Right lobe of liver (tissue), 4 donors: ENCODE measurements at regions not wholly inside any gene's neighbourhood (a gene's known extent, or its start where the extent isn't known, plus 50 kb on each side); places are given as distances from the start of the nearest gene placed in this dataset.

Experiments
- POLR2A ChIP-seq: fragments of 450-650 bp; IDR thresholded peaks from one replicate; pipeline ENCODE4 v1.6.1; 2017; ENCODE audit warnings: antibody characterized with exemption, mild to moderate bottlenecking
- TF ChIP-seq, protein P1 (sequence below), 4 donors: fragments of 200-600 bp in 3 of 4; fragments of 450-650 bp in 1 of 4; IDR thresholded peaks; one replicate each; pipeline versions ENCODE4 v1.5.1 to v1.8.0; 2016 to 2022; ENCODE audit warnings: antibody characterized with exemption in 4 of 4, mild to moderate bottlenecking in 2 of 4
- donor health status: DM: no; HTN: no; CAD: no.
- donor health status: DM: no; HTN: no; CAD: no.
- donor health status: DM: no; HTN: yes; CAD: no.

GRCh38 chr5:23591250-23591649, 83.8 kb downstream of the PRDM9 start:
- TF ChIP-seq, protein P1, sequence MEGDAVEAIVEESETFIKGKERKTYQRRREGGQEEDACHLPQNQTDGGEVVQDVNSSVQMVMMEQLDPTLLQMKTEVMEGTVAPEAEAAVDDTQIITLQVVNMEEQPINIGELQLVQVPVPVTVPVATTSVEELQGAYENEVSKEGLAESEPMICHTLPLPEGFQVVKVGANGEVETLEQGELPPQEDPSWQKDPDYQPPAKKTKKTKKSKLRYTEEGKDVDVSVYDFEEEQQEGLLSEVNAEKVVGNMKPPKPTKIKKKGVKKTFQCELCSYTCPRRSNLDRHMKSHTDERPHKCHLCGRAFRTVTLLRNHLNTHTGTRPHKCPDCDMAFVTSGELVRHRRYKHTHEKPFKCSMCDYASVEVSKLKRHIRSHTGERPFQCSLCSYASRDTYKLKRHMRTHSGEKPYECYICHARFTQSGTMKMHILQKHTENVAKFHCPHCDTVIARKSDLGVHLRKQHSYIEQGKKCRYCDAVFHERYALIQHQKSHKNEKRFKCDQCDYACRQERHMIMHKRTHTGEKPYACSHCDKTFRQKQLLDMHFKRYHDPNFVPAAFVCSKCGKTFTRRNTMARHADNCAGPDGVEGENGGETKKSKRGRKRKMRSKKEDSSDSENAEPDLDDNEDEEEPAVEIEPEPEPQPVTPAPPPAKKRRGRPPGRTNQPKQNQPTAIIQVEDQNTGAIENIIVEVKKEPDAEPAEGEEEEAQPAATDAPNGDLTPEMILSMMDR (IDR thresholded peaks at IDR 0.05) = no peak
- no peak for TF ChIP-seq POLR2A
